GM23248 (cell line): ENCODE measurements at regions not wholly inside any gene's neighbourhood (a gene's known extent, or its start where the extent isn't known, plus 50 kb on each side); places are given as distances from the start of the nearest gene placed in this dataset.
"Not testable (repeated sequence)": the region's sequence is repeated elsewhere in the genome, so short reads cannot be mapped to it uniquely, and the experiment has no call there.

Experiments used
- DNase-seq: peaks from one replicate; pipeline ENCODE4 v3.0.0-alpha.2; 2015
- H2AFZ ChIP-seq: fragments of 200-600 bp; sonication (generic); 2 replicates; pipeline ENCODE4 v1.6.1; 2016; ENCODE audit warnings: antibody characterized with exemption
- H3F3A ChIP-seq: fragments of 200-600 bp; sonication (generic); 2 replicates; pipeline ENCODE4 v1.6.1; 2016; ENCODE audit warnings: mild to moderate bottlenecking, antibody characterized with exemption, mixed run types; ENCODE audit not compliant: insufficient read depth
- H3K27ac ChIP-seq: fragments of 200-600 bp; sonication (generic); 2 replicates; pipeline ENCODE4 v1.5.1; 2016; ENCODE audit warnings: mild to moderate bottlenecking
- H3K27me3 ChIP-seq: fragments of 200-600 bp; sonication (generic); replicated peaks from 2 replicates; pipeline ENCODE4 v1.6.1; 2016; ENCODE audit warnings: mild to moderate bottlenecking; ENCODE audit not compliant: insufficient read depth
- H3K36me3 ChIP-seq: fragments of 200-600 bp; sonication (generic); 2 replicates; pipeline ENCODE4 v1.6.1; 2016; ENCODE audit warnings: low read depth, mild to moderate bottlenecking
- H3K4me1 ChIP-seq: fragments of 200-600 bp; sonication (generic); 2 replicates; pipeline ENCODE4 v1.6.1; 2016; ENCODE audit warnings: mild to moderate bottlenecking; ENCODE audit not compliant: insufficient read depth
- H3K4me2 ChIP-seq: fragments of 200-600 bp; sonication (generic); one replicate; pipeline ENCODE4 v1.6.1; 2016; ENCODE audit warnings: mild to moderate bottlenecking; ENCODE audit not compliant: unreplicated experiment
- H3K4me3 ChIP-seq: fragments of 200-600 bp; sonication (generic); 2 replicates; pipeline ENCODE4 v1.5.1; 2016; ENCODE audit warnings: mild to moderate bottlenecking
- H3K79me2 ChIP-seq: fragments of 200-600 bp; sonication (generic); 2 replicates; pipeline ENCODE4 v1.6.1; 2016; ENCODE audit warnings: mild to moderate bottlenecking; ENCODE audit not compliant: insufficient read depth
- H3K9ac ChIP-seq: fragments of 200-600 bp; sonication (generic); 2 replicates; pipeline ENCODE4 v1.6.1; 2016; ENCODE audit warnings: mild to moderate bottlenecking
- H3K9me2 ChIP-seq: fragments of 200-600 bp; sonication (generic); 2 replicates; pipeline ENCODE4 v1.6.1; 2016; ENCODE audit warnings: mixed run types, mild to moderate bottlenecking, moderate library complexity; ENCODE audit not compliant: insufficient read depth
- H3K9me3 ChIP-seq: fragments of 200-600 bp; sonication (generic); one replicate; pipeline ENCODE4 v1.6.1; 2017; ENCODE audit warnings: low read depth
- H4K20me1 ChIP-seq: fragments of 200-600 bp; sonication (generic); 2 replicates; pipeline ENCODE4 v1.6.0; 2016; ENCODE audit not compliant: insufficient read depth
- EZH2 ChIP-seq: fragments of 200-600 bp; sonication (generic); IDR thresholded peaks from 2 replicates; pipeline ENCODE4 v1.6.1; 2018; ENCODE audit warnings: antibody characterized with exemption, mild to moderate bottlenecking; ENCODE audit not compliant: insufficient read depth, poor library complexity, severe bottlenecking
- EZH2phosphoT487 ChIP-seq: fragments of 200-600 bp; sonication (generic); IDR thresholded peaks from 2 replicates; pipeline ENCODE4 v1.6.1; 2018; ENCODE audit warnings: antibody characterized with exemption, moderate library complexity, mild to moderate bottlenecking, low read depth; ENCODE audit not compliant: insufficient read depth
- WGBS, 2 experiments: methylation state at CpG; one replicate each; pipeline ENCODE4 v1.1.6; 2015 to 2017; ENCODE audit warnings: low lambda C conversion rate in 2 of 2, low coverage in 1 of 2; ENCODE audit errors: missing lambda C conversion rate in 2 of 2; 5-methylcytosine and 5-hydroxymethylcytosine counted together
- in situ Hi-C: fragments of 300-500 bp; cut with MboI; formaldehyde crosslinking; loops from 2 replicates; pipeline ENCODE4 v1.15.0; 2020

GRCh38 chr6:6758915-6759654 lies 170.6 kb downstream of the LY86 start:
- no peak overlapping the region for H3K9ac ChIP-seq

GRCh38 chr6:6760002-6760401 lies 171.5 kb downstream of the LY86 start:
- TF ChIP-seq EZH2phosphoT487 (no peak), EZH2 (no peak)
- H3K79me2 ChIP-seq = no peaks in the 10 kb centered on the region
- in situ Hi-C loops = no loop called here
- no peak overlapping the region for H3K27ac ChIP-seq
- no peaks in the 10 kb centered on the region for H3K9me3 ChIP-seq
- DNase-seq = no peak
- H3K9ac ChIP-seq = no peak overlapping the region
- no peaks in the 10 kb centered on the region for H3K9me2 ChIP-seq
- H3K4me3 ChIP-seq = no peak overlapping the region
- H2AFZ ChIP-seq = no peak overlapping the region
- H3K4me2 ChIP-seq = no peak overlapping the region
- H3K36me3 ChIP-seq = no peaks in the 10 kb centered on the region
- no peaks in the 10 kb centered on the region for H3F3A ChIP-seq
- H3K27me3 ChIP-seq = no peaks in the 10 kb centered on the region; the same call in 1 of the 2 replicates
- H4K20me1 ChIP-seq = no peaks in the 10 kb centered on the region
- no peaks in the 10 kb centered on the region for H3K4me1 ChIP-seq
- WGBS, 2 experiments = 80 to 86% methylated on average over 3 of the region's 3 CpGs

More at GRCh38 chr6:6758915-6759654, 170.6 kb downstream of the LY86 start:
- TF ChIP-seq EZH2 (no peak), EZH2phosphoT487 (no peak)
- DNase-seq = peak; percentile 42
- H3K36me3 ChIP-seq = no peaks in the 10 kb centered on the region
- no peak overlapping the region for H3K27ac ChIP-seq
- in situ Hi-C loops = no loop called here
- H3K79me2 ChIP-seq = no peaks in the 10 kb centered on the region
- no peaks in the 10 kb centered on the region for H3K9me3 ChIP-seq
- no peaks in the 10 kb centered on the region for H3F3A ChIP-seq
- WGBS, 2 experiments = 70 to 72% methylated on average over 22 of the region's 22 CpGs
- H3K4me2 ChIP-seq = no peak overlapping the region
- no peaks in the 10 kb centered on the region; the same call in 1 of the 2 replicates for H3K27me3 ChIP-seq
- H4K20me1 ChIP-seq = no peaks in the 10 kb centered on the region
- H2AFZ ChIP-seq = no peak overlapping the region; the same call in 1 of the 2 replicates
- no peaks in the 10 kb centered on the region for H3K9me2 ChIP-seq
- no peaks in the 10 kb centered on the region for H3K4me1 ChIP-seq
- no peak overlapping the region for H3K4me3 ChIP-seq

GRCh38 chr6:6762566-6762965 lies 174.0 kb downstream of the LY86 start:
- H3F3A ChIP-seq, H3K27ac ChIP-seq, H3K4me1 ChIP-seq, DNase-seq, in situ Hi-C loops, H3K4me2 ChIP-seq, H3K9me3 ChIP-seq, H3K9ac ChIP-seq, H3K9me2 ChIP-seq, H3K79me2 ChIP-seq, H2AFZ ChIP-seq, H3K36me3 ChIP-seq, H4K20me1 ChIP-seq, H3K27me3 ChIP-seq, H3K4me3 ChIP-seq: not testable (repeated sequence)
- WGBS, 2 experiments = 86 to 93% methylated on average over 20 to 27 of the region's 27 CpGs

- TF ChIP-seq EZH2 = no peak
- no peak for DNase-seq
- in situ Hi-C loops = no loop called here
- no peaks in the 10 kb centered on the region for H3K27me3 ChIP-seq
- H3K27ac ChIP-seq = no peak overlapping the region
- H3K4me1 ChIP-seq = no peaks in the 10 kb centered on the region
- WGBS, 2 experiments = 65 to 69% methylated on average over 3 of the region's 3 CpGs
- H3K4me3 ChIP-seq = no peak overlapping the region
- no peak overlapping the region for H3K4me2 ChIP-seq
- H3K79me2 ChIP-seq = no peaks in the 10 kb centered on the region
- no peaks in the 10 kb centered on the region for H3K9me2 ChIP-seq
- H4K20me1 ChIP-seq = no peaks in the 10 kb centered on the region
- H3K36me3 ChIP-seq = no peaks in the 10 kb centered on the region
- no peak overlapping the region for H3K9ac ChIP-seq
- no peak overlapping the region for H2AFZ ChIP-seq
- no peaks in the 10 kb centered on the region for H3K9me3 ChIP-seq
- H3F3A ChIP-seq = no peaks in the 10 kb centered on the region
Measured at GRCh38 chr6:6764764-6765434, 176.4 kb downstream of the LY86 start.
